ENCODE measurements at regions not wholly inside any gene's neighbourhood (a gene's known extent, or its start where the extent isn't known, plus 50 kb on each side); places are given as distances from the start of the nearest gene placed in this dataset.
"Not testable (repeated sequence)": the region's sequence is repeated elsewhere in the genome, so short reads cannot be mapped to it uniquely, and the experiment has no call there.

- no peak for DNase-seq
Observed at GRCh38 chr19:20385061-20385460, 180.5 kb downstream of the ZNF737 start.

GRCh38 chr19:20371911-20372310 is 193.7 kb downstream of the ZNF737 start:
- no peak for DNase-seq

- DNase-seq: not testable (repeated sequence)
Observed at GRCh38 chr19:20371304-20371703, 194.3 kb downstream of the ZNF737 start.

- DNase-seq: peak; percentile 55
Observed at GRCh38 chr19:20367811-20368294, 197.7 kb downstream of the ZNF737 start.

- no peak for DNase-seq
Observed at GRCh38 chr19:20365146-20365545, 198.1 kb downstream of the ZNF486 start.

GRCh38 chr19:20359933-20360720 is 193.1 kb downstream of the ZNF486 start:
- DNase-seq: peak; percentile 2

GRCh38 chr19:20358841-20359465 is 191.9 kb downstream of the ZNF486 start:
- not testable (repeated sequence) for DNase-seq

DNA sequence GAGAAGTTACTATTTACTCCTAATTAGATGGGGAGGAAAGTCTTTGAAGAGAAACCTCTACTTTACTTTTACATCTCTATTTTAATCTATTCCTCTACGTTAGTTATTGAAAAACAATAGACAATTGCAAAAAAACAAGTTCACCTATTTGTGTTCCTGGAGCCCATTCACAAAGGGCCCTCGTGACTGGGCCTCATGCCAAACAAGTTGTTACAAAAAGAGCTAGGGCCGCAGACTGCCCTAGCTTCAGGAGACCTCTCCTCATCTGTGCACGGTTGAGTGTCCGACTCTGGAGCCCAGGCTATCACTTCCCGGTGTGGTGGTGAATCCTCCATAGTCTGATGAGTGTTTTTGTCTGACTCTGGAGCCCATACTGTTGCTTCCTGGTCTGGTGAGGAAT is 190.9 kb downstream of the ZNF486 start:
- DNase-seq: no peak

DNA sequence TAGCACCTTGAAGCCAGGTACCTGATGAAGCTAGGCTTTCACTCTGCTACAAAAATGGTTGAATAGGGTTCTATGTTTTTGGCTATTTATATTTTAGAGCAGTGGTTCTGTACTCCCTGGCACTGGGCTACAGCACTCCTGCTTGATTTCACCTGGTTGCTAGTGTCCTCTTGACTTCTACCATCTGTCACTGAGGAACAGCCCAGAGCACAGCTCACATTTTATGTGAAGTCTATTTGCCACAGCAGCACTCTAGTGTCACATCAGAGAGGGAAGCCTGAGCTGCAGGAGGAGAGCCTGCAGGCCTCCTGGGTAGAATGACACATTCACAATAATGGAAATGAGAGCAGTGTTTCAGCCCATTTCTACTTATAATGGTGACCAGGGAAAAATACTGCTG is 184.2 kb downstream of the ZNF486 start:
- peak; percentile 1 for DNase-seq

DNA sequence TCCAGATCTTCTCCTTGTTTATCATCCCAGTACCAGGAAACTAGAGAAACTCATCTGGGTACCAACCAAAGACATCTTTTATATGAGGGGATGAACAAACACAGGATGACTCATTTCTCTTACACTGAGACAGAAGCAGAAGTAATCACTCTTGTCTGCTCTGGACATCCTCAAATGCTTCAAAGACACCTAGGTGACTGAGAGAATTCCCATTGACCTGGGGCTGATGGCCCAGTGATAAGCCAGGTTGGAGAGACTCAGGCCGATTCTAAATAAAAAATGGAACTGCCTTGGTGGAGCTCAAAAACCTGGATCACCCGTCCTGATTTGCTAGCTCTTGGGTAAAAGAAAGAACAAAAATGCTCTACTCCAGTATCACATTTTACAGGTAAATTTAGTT is 182.2 kb downstream of the ZNF486 start:
- DNase-seq: no peak

- DNase-seq: no peak
Observed at GRCh38 chr19:20339444-20339843, 172.4 kb downstream of the ZNF486 start.

GRCh38 chr19:20334760-20335159 is 167.7 kb downstream of the ZNF486 start:
- no peak for DNase-seq

DNA sequence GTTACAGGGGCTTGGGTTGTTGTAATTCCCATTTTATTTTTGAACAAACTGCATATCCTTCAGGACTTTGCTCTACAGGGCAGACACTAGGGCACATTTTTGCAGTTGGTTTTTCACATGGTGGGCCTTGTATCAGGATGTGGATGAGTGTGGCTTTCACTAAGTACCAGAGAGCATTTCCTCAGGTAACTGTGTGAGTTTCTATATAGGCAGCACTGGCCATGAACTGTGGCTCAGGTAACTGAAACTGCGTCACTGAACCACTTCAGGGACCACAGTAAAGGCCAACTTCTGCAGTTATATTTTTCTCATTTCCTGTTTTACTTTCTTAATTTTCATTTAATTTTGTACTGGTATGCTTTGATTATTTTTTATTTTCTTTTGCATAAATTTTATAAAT is 166.5 kb downstream of the ZNF486 start:
- no peak for DNase-seq

- no peak for DNase-seq
Observed at GRCh38 chr19:20325151-20325550, 158.1 kb downstream of the ZNF486 start.

DNA sequence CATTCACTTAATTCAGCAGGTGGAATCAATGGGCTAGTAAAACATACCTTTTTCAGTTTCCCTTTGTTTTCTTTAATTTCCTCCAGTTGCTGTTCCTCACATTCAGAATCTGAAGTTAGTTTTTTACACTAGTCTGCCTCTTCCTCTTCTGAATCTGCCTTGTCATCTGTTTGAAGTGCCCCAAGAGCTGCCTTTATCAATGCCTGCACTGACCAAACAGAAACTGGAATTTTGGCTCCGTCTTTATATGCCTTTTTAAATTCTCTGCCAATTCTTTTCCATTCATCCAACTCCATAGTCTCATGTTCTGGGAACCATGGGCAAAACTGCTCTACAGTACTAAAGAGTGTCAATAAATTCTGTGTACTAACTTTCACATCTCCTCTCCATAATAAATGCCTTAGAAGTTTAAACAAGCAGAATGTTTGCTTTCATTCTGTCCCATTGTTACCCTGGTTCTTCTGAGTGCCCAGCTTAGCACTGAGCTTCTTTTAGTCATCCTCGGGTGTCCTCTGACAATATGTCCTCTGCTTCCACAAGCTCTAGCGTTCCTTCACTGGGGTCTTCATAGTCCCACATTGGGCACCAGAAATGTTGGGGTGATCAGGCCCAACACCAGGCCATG is 154.2 kb downstream of the ZNF486 start:
- no peak for DNase-seq

DNA sequence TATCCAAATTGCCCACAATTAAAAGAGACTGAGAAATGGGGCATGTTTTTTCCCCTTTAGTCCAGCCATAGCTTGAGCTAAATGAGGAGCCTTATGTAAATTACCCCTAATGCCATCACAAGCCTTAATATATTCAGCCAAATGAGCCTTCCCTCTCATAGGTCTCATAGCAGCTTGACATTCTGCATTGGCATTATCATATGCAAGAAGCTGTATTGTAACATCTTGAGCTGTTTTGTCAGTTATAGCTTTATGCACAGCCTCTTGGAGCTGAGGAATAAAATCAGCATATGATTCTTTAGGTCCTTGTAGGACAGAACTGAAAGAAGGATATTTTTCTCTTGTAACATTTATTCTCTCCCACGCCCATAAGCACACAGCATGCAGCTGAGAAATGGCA is 153.2 kb downstream of the ZNF486 start:
- DNase-seq: no peak

DNA sequence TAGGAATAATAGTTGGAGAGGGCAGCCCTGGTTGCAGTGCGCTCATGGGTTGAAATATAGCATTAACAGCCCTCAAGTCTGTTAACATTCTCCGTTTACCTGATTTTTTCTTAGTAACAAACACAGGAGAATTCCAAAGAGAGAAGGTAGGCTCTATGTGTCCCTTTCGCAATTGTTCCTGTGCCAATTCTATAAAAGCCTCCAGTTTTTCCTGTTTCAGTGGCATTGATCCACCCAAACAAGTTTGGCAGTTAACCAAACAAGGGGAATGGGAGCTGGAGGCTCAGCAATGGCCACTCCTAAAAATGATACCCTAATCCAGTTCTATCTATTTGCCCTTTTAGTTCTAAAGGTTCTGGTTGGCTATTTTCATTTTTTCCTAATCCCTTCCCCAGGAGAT is 151.6 kb downstream of the ZNF486 start:
- DNase-seq: no peak

- peak; percentile 8 for DNase-seq
Observed at GRCh38 chr19:20315543-20315942, 148.5 kb downstream of the ZNF486 start.

DNA sequence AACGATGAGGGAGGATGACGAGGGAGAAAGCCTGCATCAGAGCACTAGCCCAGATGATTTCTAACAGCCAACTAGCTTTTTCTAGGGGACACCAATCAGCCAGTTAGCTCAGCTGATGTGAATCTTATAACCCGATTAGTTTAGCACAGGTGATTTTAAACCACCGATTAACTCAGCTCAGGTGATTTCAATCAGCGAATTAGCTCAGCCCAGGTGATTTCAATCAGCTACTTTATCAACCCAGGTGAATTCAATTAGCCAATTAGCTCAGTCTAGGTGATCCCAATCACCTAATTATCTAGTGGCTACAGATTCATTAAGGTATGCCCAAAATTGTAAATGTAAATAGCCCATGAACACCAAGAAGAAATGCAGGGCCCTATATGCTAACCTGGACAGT is 146.9 kb downstream of the ZNF486 start:
- DNase-seq: no peak

DNA sequence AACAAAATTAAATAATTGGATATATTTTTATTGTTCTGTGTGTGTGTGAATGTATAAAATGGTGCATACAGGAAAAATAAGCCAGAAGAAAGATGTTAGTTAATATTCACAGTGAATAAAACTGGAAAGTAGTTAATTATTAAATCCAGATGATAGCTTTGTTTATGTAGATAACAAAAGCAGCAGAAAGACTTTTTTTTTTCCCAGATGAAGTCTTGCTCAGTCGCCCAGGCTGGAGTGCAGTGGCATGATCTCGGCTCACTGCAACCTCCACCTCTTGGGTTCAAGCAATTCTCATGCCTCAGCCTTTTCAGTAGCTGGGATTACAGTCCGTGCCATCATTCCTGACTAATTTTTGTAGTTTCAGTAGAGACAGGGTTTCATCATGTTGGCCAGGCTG is 140.1 kb downstream of the ZNF486 start:
- no peak for DNase-seq

DNA sequence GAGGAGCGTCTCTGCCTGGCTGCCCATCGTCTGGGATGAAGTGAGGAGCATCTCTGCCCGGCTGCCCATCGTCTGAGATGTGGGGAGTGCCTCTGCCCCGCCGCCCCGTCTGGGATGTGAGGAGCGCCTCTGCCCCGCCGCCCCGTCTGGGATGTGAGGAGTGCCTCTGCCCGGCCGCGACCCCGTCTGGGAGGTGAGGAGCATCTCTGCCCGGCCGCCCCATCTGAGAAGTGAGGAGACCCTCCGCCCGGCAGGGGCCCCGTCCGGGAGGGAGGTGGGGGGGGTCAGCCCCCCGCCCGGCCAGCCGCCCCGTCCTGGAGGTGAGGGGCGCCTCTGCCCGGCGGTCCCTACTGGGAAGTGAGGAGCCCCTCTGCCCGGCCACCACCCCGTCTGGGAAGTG is 129.3 kb downstream of the ZNF486 start:
- not testable (repeated sequence) for DNase-seq

GRCh38 chr19:20294181-20294580 is 127.2 kb downstream of the ZNF486 start:
- DNase-seq: no peak

GRCh38 chr19:20292520-20292919 is 125.5 kb downstream of the ZNF486 start:
- not testable (repeated sequence) for DNase-seq

GRCh38 chr19:20289186-20289585 is 122.2 kb downstream of the ZNF486 start:
- DNase-seq: no peak
